ENCODE measurements at regions not wholly inside any gene's neighbourhood (a gene's known extent, or its start where the extent isn't known, plus 50 kb on each side); places are given as distances from the start of the nearest gene placed in this dataset.
"Not testable (repeated sequence)": the region's sequence is repeated elsewhere in the genome, so short reads cannot be mapped to it uniquely, and the experiment has no call there.

DNA sequence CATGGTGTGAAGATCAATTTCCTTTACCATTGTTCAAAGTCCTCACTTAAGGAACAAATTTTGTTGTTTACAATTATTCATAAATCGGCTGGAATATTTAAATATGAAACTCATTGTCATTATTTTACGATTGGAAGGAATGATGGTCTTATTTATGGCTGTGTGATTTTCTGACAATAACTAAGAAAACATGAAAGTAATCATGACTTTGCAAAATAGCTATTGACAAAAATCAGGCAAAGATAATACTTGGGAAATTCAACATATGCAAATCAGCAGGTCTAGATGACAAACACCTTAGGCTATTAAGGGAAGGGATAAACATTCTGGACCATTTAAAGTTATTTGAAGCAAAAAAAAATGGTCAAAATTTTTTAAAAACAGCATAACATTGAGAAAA is 654.8 kb upstream of the CNTN5 start:
- DNase-seq (ENCODE audit: low read depth, low spot score) (no peak), FAIRE-seq (no peak)
- TF ChIP-seq EZH2 (IDR thresholded peaks at IDR 0.05; ENCODE audit: low read length), result no peak
- TF ChIP-seq, protein P1, sequence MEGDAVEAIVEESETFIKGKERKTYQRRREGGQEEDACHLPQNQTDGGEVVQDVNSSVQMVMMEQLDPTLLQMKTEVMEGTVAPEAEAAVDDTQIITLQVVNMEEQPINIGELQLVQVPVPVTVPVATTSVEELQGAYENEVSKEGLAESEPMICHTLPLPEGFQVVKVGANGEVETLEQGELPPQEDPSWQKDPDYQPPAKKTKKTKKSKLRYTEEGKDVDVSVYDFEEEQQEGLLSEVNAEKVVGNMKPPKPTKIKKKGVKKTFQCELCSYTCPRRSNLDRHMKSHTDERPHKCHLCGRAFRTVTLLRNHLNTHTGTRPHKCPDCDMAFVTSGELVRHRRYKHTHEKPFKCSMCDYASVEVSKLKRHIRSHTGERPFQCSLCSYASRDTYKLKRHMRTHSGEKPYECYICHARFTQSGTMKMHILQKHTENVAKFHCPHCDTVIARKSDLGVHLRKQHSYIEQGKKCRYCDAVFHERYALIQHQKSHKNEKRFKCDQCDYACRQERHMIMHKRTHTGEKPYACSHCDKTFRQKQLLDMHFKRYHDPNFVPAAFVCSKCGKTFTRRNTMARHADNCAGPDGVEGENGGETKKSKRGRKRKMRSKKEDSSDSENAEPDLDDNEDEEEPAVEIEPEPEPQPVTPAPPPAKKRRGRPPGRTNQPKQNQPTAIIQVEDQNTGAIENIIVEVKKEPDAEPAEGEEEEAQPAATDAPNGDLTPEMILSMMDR (optimal IDR thresholded peaks at IDR 0.05 in 1 of 3, IDR thresholded peaks at IDR 0.05 in 1 of 3, conservative IDR thresholded peaks at IDR 0.05 in 1 of 3; ENCODE audit: extremely low read depth in 1 of 3, insufficient read depth in 2 of 3, low read length in 3 of 3), result no peak
- no peaks in the 10 kb centered on the region for H3K4me1 ChIP-seq (ENCODE audit: control insufficient read depth, extremely low read depth, insufficient read depth, low read length)
- H3K79me2 ChIP-seq (ENCODE audit: control insufficient read depth, insufficient read depth, low read length), result no peaks in the 10 kb centered on the region
- no peak overlapping the region for H2AFZ ChIP-seq (ENCODE audit: control insufficient read depth, low read length)
- no peaks in the 10 kb centered on the region for H4K20me1 ChIP-seq (ENCODE audit: control insufficient read depth, extremely low read depth, insufficient read depth, low read length)
- H3K9me3 ChIP-seq (ENCODE audit: control insufficient read depth, low read depth, low read length), result no peaks in the 10 kb centered on the region
- H3K9me1 ChIP-seq (ENCODE audit: control insufficient read depth, extremely low read depth, insufficient read depth, low read length), result no peaks in the 10 kb centered on the region
- dilution Hi-C loops (cut with MboI; ENCODE audit: extremely low pct_ligation_motif_present, low sequenced_read_pairs), result no loop called here
- H3K27ac ChIP-seq (ENCODE audit: control insufficient read depth, insufficient read depth, low read length), result no peak overlapping the region
- H3K4me2 ChIP-seq (ENCODE audit: control insufficient read depth, extremely low read depth, insufficient read depth, low read depth, low read length), result no peak overlapping the region
- no peaks in the 10 kb centered on the region for H3K36me3 ChIP-seq (ENCODE audit: control insufficient read depth in 2 of 2, extremely low read depth in 1 of 2, insufficient read depth in 2 of 2, low read length in 2 of 2)
- no peak overlapping the region for H3K4me3 ChIP-seq (ENCODE audit: control insufficient read depth in 2 of 3, extremely low read depth in 1 of 3, insufficient read depth in 2 of 3, low read depth in 1 of 3, low read length in 3 of 3)
- no peak overlapping the region for H3K9ac ChIP-seq (ENCODE audit: control insufficient read depth, extremely low read depth, insufficient read depth, low read length)
- H3K27me3 ChIP-seq (ENCODE audit: control insufficient read depth, extremely low read depth, insufficient read depth, low read length), result no peaks in the 10 kb centered on the region

DNA sequence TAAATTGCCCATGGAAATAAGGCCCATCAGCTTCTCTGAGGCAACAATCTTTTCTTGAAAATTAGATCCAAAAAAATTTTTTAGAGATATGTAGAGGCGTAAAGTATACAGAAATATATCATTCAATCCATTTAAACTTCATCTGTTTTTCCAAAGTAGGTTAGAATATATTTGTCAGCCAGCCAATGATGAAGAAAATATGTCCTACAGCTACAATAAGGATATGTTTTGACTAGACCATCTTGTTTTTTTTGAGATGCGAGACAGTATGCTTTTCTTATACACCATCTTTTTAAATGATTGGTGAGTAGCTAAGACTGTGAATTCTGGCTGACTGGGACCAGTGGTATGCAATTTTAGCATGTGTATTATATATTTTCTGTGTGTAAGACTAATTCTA is 630.4 kb upstream of the CNTN5 start:
- Histone ChIP-seq H3K4me3 (ENCODE audit: control insufficient read depth in 2 of 3, extremely low read depth in 1 of 3, insufficient read depth in 2 of 3, low read depth in 1 of 3, low read length in 3 of 3) (no peak overlapping the region), H3K4me1 (ENCODE audit: control insufficient read depth, extremely low read depth, insufficient read depth, low read length) (no peaks in the 10 kb centered on the region), H3K79me2 (ENCODE audit: control insufficient read depth, insufficient read depth, low read length) (no peaks in the 10 kb centered on the region), H3K4me2 (ENCODE audit: control insufficient read depth, extremely low read depth, insufficient read depth, low read depth, low read length) (no peak overlapping the region), H3K27me3 (ENCODE audit: control insufficient read depth, extremely low read depth, insufficient read depth, low read length) (no peaks in the 10 kb centered on the region), H3K9ac (ENCODE audit: control insufficient read depth, extremely low read depth, insufficient read depth, low read length) (no peak overlapping the region), H3K9me1 (ENCODE audit: control insufficient read depth, extremely low read depth, insufficient read depth, low read length) (no peaks in the 10 kb centered on the region), H3K27ac (ENCODE audit: control insufficient read depth, insufficient read depth, low read length) (no peak overlapping the region), H4K20me1 (ENCODE audit: control insufficient read depth, extremely low read depth, insufficient read depth, low read length) (no peaks in the 10 kb centered on the region), H3K9me3 (ENCODE audit: control insufficient read depth, low read depth, low read length) (no peaks in the 10 kb centered on the region), H2AFZ (ENCODE audit: control insufficient read depth, low read length) (no peak overlapping the region), H3K36me3 (ENCODE audit: control insufficient read depth in 2 of 2, extremely low read depth in 1 of 2, insufficient read depth in 2 of 2, low read length in 2 of 2) (no peaks in the 10 kb centered on the region)
- DNase-seq (ENCODE audit: low read depth, low spot score), result no peak
- no peak for TF ChIP-seq EZH2 (IDR thresholded peaks at IDR 0.05; ENCODE audit: low read length)
- TF ChIP-seq, protein P1 (optimal IDR thresholded peaks at IDR 0.05 in 1 of 3, IDR thresholded peaks at IDR 0.05 in 1 of 3, conservative IDR thresholded peaks at IDR 0.05 in 1 of 3; ENCODE audit: extremely low read depth in 1 of 3, insufficient read depth in 2 of 3, low read length in 3 of 3), result no peak
- FAIRE-seq, result no peak
- dilution Hi-C loops (cut with MboI; ENCODE audit: extremely low pct_ligation_motif_present, low sequenced_read_pairs), result no loop called here

DNA sequence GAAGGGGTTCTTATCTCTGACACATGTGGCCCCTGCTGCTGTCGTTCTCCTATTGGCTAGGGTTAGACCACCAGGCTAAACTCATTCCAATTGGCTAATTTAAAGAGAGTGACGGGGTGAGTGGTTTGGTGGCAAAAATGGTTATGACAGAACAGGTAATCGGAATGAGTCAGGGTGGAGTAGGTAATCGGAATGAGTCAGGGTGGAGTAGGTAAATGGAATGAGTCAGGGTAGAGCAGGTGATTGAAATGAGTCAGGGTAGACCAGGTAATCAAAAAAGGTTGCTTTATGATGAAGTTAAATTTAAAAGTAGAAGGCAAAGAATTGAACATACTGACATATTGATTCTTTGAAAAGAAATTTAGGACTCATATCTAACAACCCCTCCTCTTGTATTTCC is 626.2 kb upstream of the CNTN5 start:
- dilution Hi-C loops (cut with MboI; ENCODE audit: extremely low pct_ligation_motif_present, low sequenced_read_pairs); H2AFZ ChIP-seq (ENCODE audit: control insufficient read depth, low read length); H3K36me3 ChIP-seq (ENCODE audit: control insufficient read depth in 2 of 2, extremely low read depth in 1 of 2, insufficient read depth in 2 of 2, low read length in 2 of 2); DNase-seq (ENCODE audit: low read depth, low spot score); FAIRE-seq; H3K27me3 ChIP-seq (ENCODE audit: control insufficient read depth, extremely low read depth, insufficient read depth, low read length); H3K79me2 ChIP-seq (ENCODE audit: control insufficient read depth, insufficient read depth, low read length); H3K9me1 ChIP-seq (ENCODE audit: control insufficient read depth, extremely low read depth, insufficient read depth, low read length); H3K4me2 ChIP-seq (ENCODE audit: control insufficient read depth, extremely low read depth, insufficient read depth, low read depth, low read length); H3K27ac ChIP-seq (ENCODE audit: control insufficient read depth, insufficient read depth, low read length); H3K9ac ChIP-seq (ENCODE audit: control insufficient read depth, extremely low read depth, insufficient read depth, low read length); H4K20me1 ChIP-seq (ENCODE audit: control insufficient read depth, extremely low read depth, insufficient read depth, low read length); H3K9me3 ChIP-seq (ENCODE audit: control insufficient read depth, low read depth, low read length); H3K4me1 ChIP-seq (ENCODE audit: control insufficient read depth, extremely low read depth, insufficient read depth, low read length); H3K4me3 ChIP-seq (ENCODE audit: control insufficient read depth in 2 of 3, extremely low read depth in 1 of 3, insufficient read depth in 2 of 3, low read depth in 1 of 3, low read length in 3 of 3): not testable (repeated sequence)
